HFF-Myc (cell line): ENCODE measurements at regions not wholly inside any gene's neighbourhood (a gene's known extent, or its start where the extent isn't known, plus 50 kb on each side); places are given as distances from the start of the nearest gene placed in this dataset.

Experiments
- DNase-seq: peaks from one replicate; pipeline ENCODE4 v3.0.0-alpha.2; 2011; ENCODE audit warnings: low read depth; ENCODE audit errors: extremely low read depth
- H3K4me3 ChIP-seq: replicated peaks from 2 replicates; pipeline ENCODE4 v1.5.1; 2011; ENCODE audit warnings: low read depth, mild to moderate bottlenecking, control low read depth, low read length
- TF ChIP-seq, protein P1 (sequence below): IDR thresholded peaks from 2 replicates; pipeline ENCODE4 v1.5.1; 2012; ENCODE audit warnings: mild to moderate bottlenecking, low read depth, low read length, control low read depth; ENCODE audit errors: missing control alignments

- no peak overlapping the region for H3K4me3 ChIP-seq
- TF ChIP-seq, protein P1, sequence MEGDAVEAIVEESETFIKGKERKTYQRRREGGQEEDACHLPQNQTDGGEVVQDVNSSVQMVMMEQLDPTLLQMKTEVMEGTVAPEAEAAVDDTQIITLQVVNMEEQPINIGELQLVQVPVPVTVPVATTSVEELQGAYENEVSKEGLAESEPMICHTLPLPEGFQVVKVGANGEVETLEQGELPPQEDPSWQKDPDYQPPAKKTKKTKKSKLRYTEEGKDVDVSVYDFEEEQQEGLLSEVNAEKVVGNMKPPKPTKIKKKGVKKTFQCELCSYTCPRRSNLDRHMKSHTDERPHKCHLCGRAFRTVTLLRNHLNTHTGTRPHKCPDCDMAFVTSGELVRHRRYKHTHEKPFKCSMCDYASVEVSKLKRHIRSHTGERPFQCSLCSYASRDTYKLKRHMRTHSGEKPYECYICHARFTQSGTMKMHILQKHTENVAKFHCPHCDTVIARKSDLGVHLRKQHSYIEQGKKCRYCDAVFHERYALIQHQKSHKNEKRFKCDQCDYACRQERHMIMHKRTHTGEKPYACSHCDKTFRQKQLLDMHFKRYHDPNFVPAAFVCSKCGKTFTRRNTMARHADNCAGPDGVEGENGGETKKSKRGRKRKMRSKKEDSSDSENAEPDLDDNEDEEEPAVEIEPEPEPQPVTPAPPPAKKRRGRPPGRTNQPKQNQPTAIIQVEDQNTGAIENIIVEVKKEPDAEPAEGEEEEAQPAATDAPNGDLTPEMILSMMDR: no peak
- no peak for DNase-seq
Observed at GRCh38 chr3:34218706-34219385, 420.4 kb downstream of the PDCD6IP start.

GRCh38 chr3:34219556-34219955 lies 421.1 kb downstream of the PDCD6IP start:
- H3K4me3 ChIP-seq: no peak overlapping the region
- DNase-seq: no peak
- TF ChIP-seq, protein P1: no peak

- DNase-seq: no peak
- H3K4me3 ChIP-seq: no peak overlapping the region
- TF ChIP-seq, protein P1: no peak
Observed at GRCh38 chr3:34225821-34226366, 427.5 kb downstream of the PDCD6IP start.

GRCh38 chr3:34229876-34230275 lies 431.4 kb downstream of the PDCD6IP start:
- DNase-seq: no peak
- TF ChIP-seq, protein P1: no peak
- no peak overlapping the region for H3K4me3 ChIP-seq

DNA sequence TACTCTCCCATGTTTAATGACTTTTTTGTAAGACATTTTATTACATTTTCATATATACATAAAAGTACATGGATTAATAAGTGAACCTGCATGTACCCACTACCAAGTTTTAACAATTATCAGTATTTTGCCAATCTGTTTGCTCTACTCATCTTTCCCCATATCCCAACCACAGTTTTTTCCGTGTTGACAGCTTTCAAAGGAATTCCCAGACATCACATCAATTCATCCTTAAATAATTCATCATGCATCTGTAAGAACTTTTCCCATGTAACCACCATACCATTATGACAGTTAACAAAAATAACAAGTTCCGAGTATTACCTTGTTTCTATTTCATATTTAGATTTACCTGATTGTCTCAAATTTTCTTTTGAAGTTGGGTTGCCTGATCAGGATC lies 436.7 kb downstream of the PDCD6IP start:
- TF ChIP-seq, protein P1: no peak
- no peak overlapping the region for H3K4me3 ChIP-seq
- DNase-seq: no peak

DNA sequence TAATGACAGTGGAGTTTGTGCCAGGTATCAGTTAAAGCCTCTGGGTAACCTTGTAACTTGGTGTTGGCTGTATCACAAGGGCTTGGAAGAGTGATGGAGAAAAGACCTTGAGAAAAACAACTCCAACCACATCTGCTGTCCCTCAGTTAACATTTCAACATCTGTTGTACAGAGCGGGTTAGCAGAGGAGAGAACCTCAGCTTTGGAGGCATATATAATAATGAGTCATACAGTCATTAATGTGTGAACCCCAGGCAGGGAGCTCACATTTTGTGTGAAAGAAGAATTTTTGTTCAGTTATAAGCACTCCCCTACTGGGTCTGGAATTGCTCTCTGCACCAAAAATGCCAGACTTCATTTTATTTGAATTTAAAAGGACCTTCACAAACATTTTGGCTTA lies 439.5 kb downstream of the PDCD6IP start:
- TF ChIP-seq, protein P1: no peak

DNA sequence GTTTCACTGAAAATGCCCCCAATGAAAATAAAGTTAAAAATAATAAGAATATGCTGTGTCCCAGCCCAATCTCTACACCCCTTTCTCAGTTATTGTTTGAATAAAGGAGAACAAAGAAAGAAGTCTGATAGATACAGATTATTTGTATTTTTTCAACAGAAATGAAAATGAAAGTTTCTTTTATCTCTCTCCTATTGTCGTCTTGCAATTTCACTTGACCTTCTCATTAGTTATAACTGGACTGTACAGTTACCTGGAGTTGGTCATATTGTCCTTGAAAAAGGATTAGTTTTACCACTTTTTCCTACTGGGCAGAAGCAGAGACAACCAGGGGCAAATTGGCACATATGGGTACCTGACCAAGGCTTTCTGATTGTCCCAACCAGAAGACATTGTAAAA lies 440.0 kb downstream of the PDCD6IP start:
- no peak for DNase-seq
- no peak overlapping the region for H3K4me3 ChIP-seq
- TF ChIP-seq, protein P1: no peak

More for the DNA sequence above, 439.5 kb downstream of the PDCD6IP start:
- no peak for DNase-seq
- H3K4me3 ChIP-seq: no peak overlapping the region
